ENCODE measurements at regions not wholly inside any gene's neighbourhood (a gene's known extent, or its start where the extent isn't known, plus 50 kb on each side); places are given as distances from the start of the nearest gene placed in this dataset.
"Not testable (repeated sequence)": the region's sequence is repeated elsewhere in the genome, so short reads cannot be mapped to it uniquely, and the experiment has no call there.

GRCh38 chr4:188287169-188287894 is 148.1 kb downstream of the TRIML1 start:
- no peak for DNase-seq (ENCODE audit: low spot score)

DNA sequence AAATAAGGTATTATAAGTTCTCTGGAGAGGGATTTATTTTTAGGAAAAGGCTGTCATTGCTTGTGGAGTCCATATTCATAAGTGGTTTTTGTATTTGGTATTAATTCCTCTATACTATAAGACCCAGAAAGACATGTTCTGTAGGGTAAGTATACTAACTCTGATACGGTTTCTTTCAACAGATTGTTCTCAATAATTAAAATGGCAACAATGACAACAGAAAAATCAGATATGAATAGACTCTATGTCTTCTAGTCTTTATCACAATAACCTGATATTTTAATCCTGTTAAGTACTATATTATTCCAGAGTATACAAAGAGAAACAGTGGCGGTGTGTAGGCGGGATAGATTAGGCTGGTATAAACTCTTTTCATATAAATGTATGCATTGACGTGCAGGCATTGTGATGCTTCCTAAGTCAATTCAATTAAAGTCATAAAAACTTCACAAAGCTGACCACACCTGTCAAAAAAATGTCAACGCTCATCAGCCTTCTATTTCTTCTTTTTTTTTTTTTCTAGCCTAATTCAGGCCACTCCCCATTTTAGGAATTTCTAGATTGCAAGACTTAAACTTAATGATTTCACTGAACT is 150.4 kb downstream of the TRIML1 start:
- no peak for DNase-seq (ENCODE audit: low spot score)

- no peak for DNase-seq (ENCODE audit: low spot score)
Observed at GRCh38 chr4:188295899-188296298, 156.7 kb downstream of the TRIML1 start.

DNA sequence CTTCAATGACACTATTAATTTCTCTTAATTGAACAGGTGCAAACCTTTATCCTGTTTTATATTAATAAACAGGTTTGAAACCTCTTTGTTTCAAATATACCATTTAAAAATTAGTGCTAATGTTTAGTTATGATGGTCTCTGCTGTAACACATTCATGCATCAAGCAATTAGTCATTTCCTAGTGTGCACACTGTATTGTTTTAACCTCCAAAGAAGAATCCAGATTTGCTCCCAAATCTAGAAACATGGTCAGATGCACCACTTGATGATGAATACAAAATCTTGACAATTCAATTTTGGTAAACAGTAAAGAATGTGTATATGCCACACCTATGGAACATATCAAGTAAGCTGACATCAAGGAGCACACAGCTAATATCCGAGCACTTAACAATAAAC is 157.1 kb downstream of the TRIML1 start:
- DNase-seq (ENCODE audit: low spot score), result no peak

DNA sequence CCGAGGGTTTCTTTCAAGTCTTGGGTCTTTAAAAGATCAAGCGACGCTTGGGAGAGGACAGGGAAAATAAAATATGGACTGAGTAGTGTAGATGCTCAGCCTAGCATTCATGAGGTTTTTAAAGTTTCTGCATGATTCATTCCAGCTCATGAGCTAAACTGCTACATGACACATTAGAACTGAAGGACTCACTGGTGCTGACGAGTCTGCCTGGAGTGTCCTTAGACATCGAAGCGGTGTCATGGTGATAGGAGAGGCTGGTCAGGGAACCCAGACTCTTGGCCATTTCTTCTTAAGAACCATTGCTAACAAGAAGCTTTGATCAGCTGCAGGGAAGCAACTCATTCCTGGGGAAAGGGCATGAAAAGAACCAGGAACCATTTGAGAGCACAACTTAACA is 158.6 kb downstream of the TRIML1 start:
- no peak for DNase-seq (ENCODE audit: low spot score)

GRCh38 chr4:188299161-188299560 is 159.9 kb downstream of the TRIML1 start:
- no peak for DNase-seq (ENCODE audit: low spot score)

- DNase-seq (ENCODE audit: low spot score), result no peak
Observed at GRCh38 chr4:188300385-188300784, 161.1 kb downstream of the TRIML1 start.

DNA sequence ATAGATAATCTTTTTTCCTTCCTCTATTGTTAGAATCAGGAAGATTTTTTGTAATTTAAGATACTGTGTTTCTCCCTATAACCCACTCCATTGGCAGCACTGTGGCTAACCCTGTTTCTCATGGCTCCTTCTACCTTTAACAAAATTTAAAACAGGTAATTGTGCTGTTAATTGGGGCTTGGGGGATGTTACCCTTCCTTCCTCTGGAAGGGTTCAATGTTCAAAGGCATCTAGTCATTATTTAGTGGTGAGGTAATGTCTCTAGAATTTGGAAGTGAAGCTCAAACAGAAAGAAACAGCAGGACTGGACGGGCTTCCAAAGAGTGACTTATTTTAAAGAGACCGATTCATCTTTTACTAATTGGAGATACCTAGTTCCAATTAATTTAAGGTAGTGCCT is 166.4 kb downstream of the TRIML1 start:
- DNase-seq (ENCODE audit: low spot score), result no peak

DNA sequence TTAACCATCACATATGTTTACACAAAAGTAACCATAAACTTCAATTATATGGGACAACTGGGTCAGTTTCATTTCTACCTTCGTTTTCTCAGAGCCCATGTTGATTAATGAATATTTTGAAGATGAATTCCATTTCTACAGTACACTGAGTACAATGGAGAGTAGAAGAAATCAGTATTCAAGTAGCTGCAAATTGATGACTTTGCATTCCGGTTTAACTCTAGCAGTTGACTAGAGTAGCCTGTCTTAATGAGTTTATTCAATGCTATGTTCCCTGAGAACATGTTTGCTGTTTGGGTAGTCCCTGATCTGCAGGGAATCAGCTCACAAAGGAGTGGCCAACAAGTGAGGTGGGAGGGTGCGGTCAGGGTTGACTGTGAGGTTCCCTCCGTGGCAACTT is 168.3 kb downstream of the TRIML1 start:
- no peak for DNase-seq (ENCODE audit: low spot score)

DNA sequence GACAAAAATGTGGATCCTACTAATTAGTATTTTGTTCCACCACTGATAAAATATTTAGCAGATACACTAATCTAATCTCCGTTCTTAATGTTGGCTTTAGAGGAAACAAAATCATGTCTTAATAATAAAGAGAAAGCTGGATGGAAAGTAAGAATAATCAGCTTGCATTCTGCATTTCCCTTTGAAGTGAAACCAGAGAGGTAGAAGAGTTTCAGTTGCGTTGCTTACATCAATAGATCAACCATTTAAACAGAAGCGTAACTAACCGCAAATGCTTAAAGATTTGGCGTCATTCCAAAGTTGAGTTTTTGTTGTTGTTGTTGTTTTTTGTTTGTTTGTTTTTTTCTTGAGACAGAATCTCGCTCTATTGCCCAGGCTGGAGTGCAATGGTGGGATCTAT is 168.9 kb downstream of the TRIML1 start:
- DNase-seq (ENCODE audit: low spot score), result no peak

GRCh38 chr4:188316391-188316790 is 177.2 kb downstream of the TRIML1 start:
- no peak for DNase-seq (ENCODE audit: low spot score)

GRCh38 chr4:188328966-188329365 is 189.7 kb downstream of the TRIML1 start:
- DNase-seq (ENCODE audit: low spot score), result no peak

GRCh38 chr4:188329521-188329920 is 190.3 kb downstream of the TRIML1 start:
- no peak for DNase-seq (ENCODE audit: low spot score)

DNA sequence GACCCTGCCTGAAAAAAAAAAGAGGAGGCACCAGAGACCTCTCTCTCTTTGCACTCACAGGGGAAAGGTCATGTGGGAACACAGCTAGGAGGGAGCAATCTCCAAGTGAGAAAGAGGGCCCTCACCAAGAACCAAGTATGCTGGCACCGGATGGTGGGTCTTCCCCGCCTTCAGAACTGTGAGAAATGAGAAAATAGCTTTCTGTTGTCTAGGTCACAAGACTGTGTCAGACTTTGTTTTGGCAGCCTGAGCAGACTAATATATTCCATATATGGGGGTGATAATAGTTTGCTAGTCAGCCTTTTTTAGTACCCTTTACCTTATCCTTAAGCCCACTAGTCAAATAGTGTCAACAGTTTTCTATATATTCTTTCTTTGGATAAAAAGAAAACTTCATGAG is 193.0 kb downstream of the TRIML1 start:
- no peak for DNase-seq (ENCODE audit: low spot score)

- no peak for DNase-seq (ENCODE audit: low spot score)
Observed at GRCh38 chr4:188336891-188337290, 197.7 kb downstream of the TRIML1 start.

- DNase-seq (ENCODE audit: low spot score), result no peak
Observed at GRCh38 chr4:188341428-188341827, 202.2 kb downstream of the TRIML1 start.

DNA sequence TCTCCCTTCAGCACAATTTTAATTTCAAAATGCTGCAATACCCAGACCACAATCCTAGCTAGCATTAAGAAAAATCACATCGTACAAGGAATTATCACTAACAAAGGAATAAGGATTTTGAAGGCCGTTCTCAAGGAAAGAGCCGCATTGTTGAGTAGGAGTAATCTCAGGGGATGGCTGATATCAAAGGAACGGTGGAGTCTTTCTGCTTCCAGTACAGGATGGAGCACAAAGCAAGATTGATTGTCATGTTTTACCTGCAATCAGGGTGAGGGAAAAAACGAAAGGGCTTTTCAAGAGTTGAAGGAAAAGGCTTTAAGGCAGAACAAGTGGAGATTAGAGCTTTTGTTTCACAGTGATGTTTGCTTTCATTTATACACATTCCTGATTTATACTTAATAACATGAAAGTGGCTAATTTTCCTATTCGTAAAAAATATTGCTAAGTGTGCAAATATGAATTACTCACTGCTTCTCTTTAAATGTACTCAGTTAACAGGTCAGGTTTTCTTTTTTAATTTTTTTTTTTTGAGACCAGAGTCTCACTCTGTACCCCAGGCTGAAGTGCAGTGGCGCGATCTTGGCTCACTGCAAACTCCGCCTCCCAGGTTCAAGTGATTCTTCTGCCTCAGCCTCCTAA is 207.0 kb downstream of the TRIML1 start:
- DNase-seq (ENCODE audit: low spot score), result no peak

- no peak for DNase-seq (ENCODE audit: low spot score)
Observed at GRCh38 chr4:188347339-188347738, 208.1 kb downstream of the TRIML1 start.

GRCh38 chr4:188349569-188349968 is 210.3 kb downstream of the TRIML1 start:
- DNase-seq (ENCODE audit: low spot score), result not testable (repeated sequence)

GRCh38 chr4:188363196-188363595 is 224.0 kb downstream of the TRIML1 start:
- DNase-seq (ENCODE audit: low spot score), result no peak

DNA sequence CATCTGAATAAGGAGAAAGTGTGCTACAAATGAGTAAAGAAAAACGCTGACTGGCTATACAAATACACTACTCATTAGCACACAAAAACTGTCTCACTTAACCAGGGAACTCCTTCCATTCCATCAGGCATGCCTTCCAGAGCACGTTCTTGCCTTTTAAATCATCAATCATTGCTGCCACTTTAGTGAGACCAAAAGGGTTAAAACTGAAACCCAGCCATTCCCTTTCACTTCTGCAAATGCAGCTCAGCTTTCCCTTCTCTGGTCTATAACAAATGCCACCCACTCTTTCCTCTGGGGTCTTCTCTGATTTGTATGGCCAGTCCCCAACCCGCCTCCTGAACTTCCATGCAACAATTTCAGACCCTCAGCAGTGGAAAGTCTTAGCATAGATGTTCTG is 231.5 kb downstream of the TRIML1 start:
- DNase-seq (ENCODE audit: low spot score), result no peak

DNA sequence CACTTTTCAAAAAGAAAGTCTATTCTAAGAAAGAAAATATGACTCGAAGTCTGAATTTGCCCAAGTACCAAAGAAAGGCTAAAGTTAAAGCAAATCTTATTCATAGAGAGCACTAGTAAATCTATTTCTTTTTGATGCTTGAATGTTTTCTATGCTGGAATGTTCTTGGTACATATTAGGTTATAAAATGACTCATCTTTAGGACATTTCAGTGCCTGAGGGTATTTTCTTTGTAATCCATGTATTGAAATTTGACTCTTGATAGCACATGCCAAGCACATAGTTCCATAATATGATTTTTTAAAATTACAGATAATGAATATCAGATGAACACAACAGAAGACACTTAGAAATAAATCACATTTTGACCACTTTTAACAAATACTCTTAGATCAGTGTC is 232.8 kb downstream of the TRIML1 start:
- DNase-seq (ENCODE audit: low spot score), result no peak

DNA sequence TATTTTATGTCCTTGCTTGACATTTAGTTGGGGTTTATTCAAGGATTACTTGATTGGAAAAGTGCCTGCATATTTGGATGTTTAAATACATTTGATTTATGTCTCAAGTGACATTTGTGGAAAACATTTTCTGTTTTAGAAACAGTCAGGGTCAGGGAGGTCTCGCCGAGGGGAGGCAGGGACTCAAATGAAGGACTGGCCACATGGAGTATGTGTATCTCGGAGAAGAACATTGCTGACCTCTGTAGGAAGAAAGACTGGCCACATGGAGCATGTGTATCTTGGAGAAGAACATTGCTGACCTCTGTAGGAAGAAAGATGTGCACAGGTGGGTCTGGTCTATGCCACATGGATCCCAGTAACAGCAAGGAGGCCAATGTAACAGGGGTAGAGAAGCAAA is 233.6 kb downstream of the TRIML1 start:
- DNase-seq (ENCODE audit: low spot score), result no peak

DNA sequence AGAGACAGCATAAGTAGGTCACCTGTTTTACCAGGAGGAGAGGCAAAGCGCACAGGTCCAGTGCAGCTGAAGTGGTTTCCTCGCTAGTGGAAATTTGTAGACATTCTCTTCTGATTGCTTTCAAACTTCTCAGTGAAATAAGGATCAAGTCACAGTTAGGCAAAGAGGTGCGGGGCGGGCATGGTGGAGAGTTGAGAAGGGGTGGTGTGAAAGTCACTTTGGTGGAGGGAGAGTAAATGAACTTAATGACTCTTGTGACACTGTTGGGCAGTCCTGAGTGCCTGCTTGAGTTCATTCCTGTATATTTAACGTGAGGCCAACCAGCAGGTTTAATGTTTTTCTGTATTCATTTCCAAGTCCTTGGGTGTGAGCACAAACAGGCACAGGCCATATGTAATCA is 235.6 kb downstream of the TRIML1 start:
- DNase-seq (ENCODE audit: low spot score), result no peak

All from CD4-positive, alpha-beta T cell treated with Interleukin-6 at 100 ng/mL for 8 hours (primary cell).